K562 (cell line): ENCODE measurements at regions not wholly inside any gene's neighbourhood (a gene's known extent, or its start where the extent isn't known, plus 50 kb on each side); places are given as distances from the start of the nearest gene placed in this dataset.

Experiments
- BHLHE40 ChIP-seq: IDR thresholded peaks from 2 replicates; pipeline ENCODE4 v1.6.1; 2011; ENCODE audit warnings: low read length, improper control_type of control experiment
- CBX5 ChIP-seq: IDR thresholded peaks from 2 replicates; pipeline ENCODE4 v1.6.1; 2014; ENCODE audit warnings: low read depth, borderline replicate concordance
- DMBX1 ChIP-seq: fragments of 250-450 bp; sonication (Bioruptor Pico); IDR thresholded peaks from 2 replicates; pipeline ENCODE4 v1.8.0; 2022; ENCODE audit warnings: inconsistent platforms, mild to moderate bottlenecking, moderate library complexity, borderline replicate concordance
- ERF ChIP-seq: fragments of 450-650 bp; formaldehyde crosslinking; IDR thresholded peaks from 2 replicates; pipeline ENCODE4 v1.4.0; 2020; ENCODE audit warnings: mild to moderate bottlenecking, mixed read lengths
- FOSL1 ChIP-seq: fragments of 200-800 bp; sonication (Bioruptor generic); conservative IDR thresholded peaks from 2 replicates; pipeline ENCODE4 v1.6.1; 2016; ENCODE audit warnings: missing genetic modification characterization, missing compliant biosample characterization
- GATA2 ChIP-seq: sonication (generic); formaldehyde crosslinking; IDR thresholded peaks from 2 replicates; pipeline ENCODE4 v1.4.0; 2020; ENCODE audit warnings: mild to moderate bottlenecking, missing genetic modification reagents
- HDAC1 ChIP-seq, 2 experiments: fragments of 450-650 bp; IDR thresholded peaks; 2 replicates each; pipeline ENCODE4 v1.6.1; 2016 to 2017; ENCODE audit warnings: inconsistent platforms in 1 of 2, mild to moderate bottlenecking in 1 of 2, moderate library complexity in 1 of 2
- LEF1 ChIP-seq: fragments of 450-650 bp; IDR thresholded peaks from 2 replicates; pipeline ENCODE4 v1.6.1; 2016; ENCODE audit warnings: mild to moderate bottlenecking
- MTA3 ChIP-seq: fragments of 450-650 bp; formaldehyde crosslinking; IDR thresholded peaks from 2 replicates; pipeline ENCODE4 v1.6.1; 2017; ENCODE audit warnings: mild to moderate bottlenecking, borderline replicate concordance
- NFATC3 ChIP-seq: fragments of 450-650 bp; IDR thresholded peaks from 2 replicates; pipeline ENCODE4 v1.6.1; 2017; ENCODE audit warnings: mild to moderate bottlenecking
- PML ChIP-seq: IDR thresholded peaks from 2 replicates; pipeline ENCODE4 v1.6.1; 2012; ENCODE audit warnings: low read length, inconsistent platforms
- POU5F1 ChIP-seq: fragments of 150-350 bp; IDR thresholded peaks from 2 replicates; pipeline ENCODE4 v1.6.1; 2014; ENCODE audit warnings: borderline replicate concordance, low read length, low read depth, mild to moderate bottlenecking; ENCODE audit not compliant: partially characterized antibody
- SMARCE1 ChIP-seq: fragments of 450-650 bp; IDR thresholded peaks from 2 replicates; pipeline ENCODE4 v1.7.1; 2016; ENCODE audit warnings: mild to moderate bottlenecking
- ZKSCAN1 ChIP-seq: fragments of 150-350 bp; IDR thresholded peaks from 2 replicates; pipeline ENCODE4 v1.6.1; 2016; ENCODE audit warnings: low read depth, low read length
- ZNF507 ChIP-seq: conservative IDR thresholded peaks from 2 replicates; pipeline ENCODE4 v1.6.1; 2017; ENCODE audit warnings: missing genetic modification characterization, missing compliant biosample characterization
- ZNF707 ChIP-seq: fragments of 250-450 bp; sonication (Bioruptor Pico); conservative IDR thresholded peaks from 2 replicates; pipeline ENCODE4 v1.8.0; 2022; ENCODE audit warnings: inconsistent platforms, mild to moderate bottlenecking, moderate library complexity
- TF ChIP-seq, protein P1 (sequence below): fragments of 450-650 bp; formaldehyde crosslinking; IDR thresholded peaks from 2 replicates; pipeline ENCODE4 v1.4.0; 2022; ENCODE audit warnings: missing genetic modification characterization
- TF ChIP-seq, protein P2 (sequence below), 2 experiments: fragments of 450-650 bp; conservative IDR thresholded peaks; 2 replicates each; pipeline ENCODE4 v1.6.1; 2017; ENCODE audit warnings: mild to moderate bottlenecking in 2 of 2, moderate library complexity in 2 of 2
- TF ChIP-seq, protein P3 (sequence below): fragments of 450-650 bp; IDR thresholded peaks from 2 replicates; pipeline ENCODE4 v1.6.1; 2018; ENCODE audit warnings: mild to moderate bottlenecking, low read depth; ENCODE audit not compliant: partially characterized antibody
- TF ChIP-seq, protein P4 (sequence below): fragments of 250-450 bp; sonication (Bioruptor Pico); IDR thresholded peaks from 2 replicates; pipeline ENCODE4 v1.4.0; 2020; ENCODE audit warnings: mild to moderate bottlenecking, moderate library complexity
- TF ChIP-seq, protein P5 (sequence below): fragments of 450-650 bp; IDR thresholded peaks from 2 replicates; pipeline ENCODE4 v1.6.1; 2016

- TF ChIP-seq, protein P1, sequence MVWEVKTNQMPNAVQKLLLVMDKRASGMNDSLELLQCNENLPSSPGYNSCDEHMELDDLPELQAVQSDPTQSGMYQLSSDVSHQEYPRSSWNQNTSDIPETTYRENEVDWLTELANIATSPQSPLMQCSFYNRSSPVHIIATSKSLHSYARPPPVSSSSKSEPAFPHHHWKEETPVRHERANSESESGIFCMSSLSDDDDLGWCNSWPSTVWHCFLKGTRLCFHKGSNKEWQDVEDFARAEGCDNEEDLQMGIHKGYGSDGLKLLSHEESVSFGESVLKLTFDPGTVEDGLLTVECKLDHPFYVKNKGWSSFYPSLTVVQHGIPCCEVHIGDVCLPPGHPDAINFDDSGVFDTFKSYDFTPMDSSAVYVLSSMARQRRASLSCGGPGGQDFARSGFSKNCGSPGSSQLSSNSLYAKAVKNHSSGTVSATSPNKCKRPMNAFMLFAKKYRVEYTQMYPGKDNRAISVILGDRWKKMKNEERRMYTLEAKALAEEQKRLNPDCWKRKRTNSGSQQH (CRISPR knock-in tag): peak; percentile 41; the same call in 1 of the 2 replicates
- TF ChIP-seq HDAC1 (IDR thresholded peaks at IDR 0.05) (0 out of 4 replicates have a peak, but pooled peaks of 1 of the 2 experiments have one; percentile 40), CBX5 (no peak), SMARCE1 (peak; percentile 77; the same call in 1 of the 2 replicates), LEF1 (peak; percentile 69; the same call in 1 of the 2 replicates), ZNF707 (CRISPR knock-in tag) (no peak), ZKSCAN1 (0 out of 2 replicates have a peak, but pooled peaks have one; percentile 26), ZNF507 (tag) (no peak), FOSL1 (peak; percentile 64; the same call in 1 of the 2 replicates), BHLHE40 (peak; percentile 96), GATA2 (CRISPR knock-in tag) (peak; percentile 60; the same call in 1 of the 2 replicates), DMBX1 (CRISPR knock-in tag) (peak; percentile 81; the same call in 1 of the 2 replicates), ERF (0 out of 2 replicates have a peak, but pooled peaks have one; percentile 67), PML (peak; percentile 83), MTA3 (0 out of 2 replicates have a peak, but pooled peaks have one; percentile 45), NFATC3 (no peak), POU5F1 (no peak)
- TF ChIP-seq, protein P2, sequence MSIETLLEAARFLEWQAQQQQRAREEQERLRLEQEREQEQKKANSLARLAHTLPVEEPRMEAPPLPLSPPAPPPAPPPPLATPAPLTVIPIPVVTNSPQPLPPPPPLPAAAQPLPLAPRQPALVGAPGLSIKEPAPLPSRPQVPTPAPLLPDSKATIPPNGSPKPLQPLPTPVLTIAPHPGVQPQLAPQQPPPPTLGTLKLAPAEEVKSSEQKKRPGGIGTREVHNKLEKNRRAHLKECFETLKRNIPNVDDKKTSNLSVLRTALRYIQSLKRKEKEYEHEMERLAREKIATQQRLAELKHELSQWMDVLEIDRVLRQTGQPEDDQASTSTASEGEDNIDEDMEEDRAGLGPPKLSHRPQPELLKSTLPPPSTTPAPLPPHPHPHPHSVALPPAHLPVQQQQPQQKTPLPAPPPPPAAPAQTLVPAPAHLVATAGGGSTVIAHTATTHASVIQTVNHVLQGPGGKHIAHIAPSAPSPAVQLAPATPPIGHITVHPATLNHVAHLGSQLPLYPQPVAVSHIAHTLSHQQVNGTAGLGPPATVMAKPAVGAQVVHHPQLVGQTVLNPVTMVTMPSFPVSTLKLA (conservative IDR thresholded peaks at IDR 0.05): peak; percentile 18 to 61; a peak in 2 of 4 replicates
- TF ChIP-seq, protein P3, sequence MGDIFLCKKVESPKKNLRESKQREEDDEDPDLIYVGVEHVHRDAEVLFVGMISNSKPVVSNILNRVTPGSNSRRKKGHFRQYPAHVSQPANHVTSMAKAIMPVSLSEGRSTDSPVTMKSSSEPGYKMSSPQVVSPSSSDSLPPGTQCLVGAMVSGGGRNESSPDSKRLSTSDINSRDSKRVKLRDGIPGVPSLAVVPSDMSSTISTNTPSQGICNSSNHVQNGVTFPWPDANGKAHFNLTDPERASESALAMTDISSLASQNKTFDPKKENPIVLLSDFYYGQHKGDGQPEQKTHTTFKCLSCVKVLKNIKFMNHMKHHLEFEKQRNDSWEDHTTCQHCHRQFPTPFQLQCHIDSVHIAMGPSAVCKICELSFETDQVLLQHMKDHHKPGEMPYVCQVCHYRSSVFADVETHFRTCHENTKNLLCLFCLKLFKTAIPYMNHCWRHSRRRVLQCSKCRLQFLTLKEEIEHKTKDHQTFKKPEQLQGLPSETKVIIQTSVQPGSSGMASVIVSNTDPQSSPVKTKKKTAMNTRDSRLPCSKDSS: no peak
- TF ChIP-seq, protein P4, sequence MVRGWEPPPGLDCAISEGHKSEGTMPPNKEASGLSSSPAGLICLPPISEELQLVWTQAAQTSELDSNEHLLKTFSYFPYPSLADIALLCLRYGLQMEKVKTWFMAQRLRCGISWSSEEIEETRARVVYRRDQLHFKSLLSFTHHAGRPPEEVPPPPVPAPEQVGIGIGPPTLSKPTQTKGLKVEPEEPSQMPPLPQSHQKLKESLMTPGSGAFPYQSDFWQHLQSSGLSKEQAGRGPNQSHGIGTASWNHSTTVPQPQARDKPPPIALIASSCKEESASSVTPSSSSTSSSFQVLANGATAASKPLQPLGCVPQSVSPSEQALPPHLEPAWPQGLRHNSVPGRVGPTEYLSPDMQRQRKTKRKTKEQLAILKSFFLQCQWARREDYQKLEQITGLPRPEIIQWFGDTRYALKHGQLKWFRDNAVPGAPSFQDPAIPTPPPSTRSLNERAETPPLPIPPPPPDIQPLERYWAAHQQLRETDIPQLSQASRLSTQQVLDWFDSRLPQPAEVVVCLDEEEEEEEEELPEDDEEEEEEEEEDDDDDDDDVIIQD: no peak
- TF ChIP-seq, protein P5, sequence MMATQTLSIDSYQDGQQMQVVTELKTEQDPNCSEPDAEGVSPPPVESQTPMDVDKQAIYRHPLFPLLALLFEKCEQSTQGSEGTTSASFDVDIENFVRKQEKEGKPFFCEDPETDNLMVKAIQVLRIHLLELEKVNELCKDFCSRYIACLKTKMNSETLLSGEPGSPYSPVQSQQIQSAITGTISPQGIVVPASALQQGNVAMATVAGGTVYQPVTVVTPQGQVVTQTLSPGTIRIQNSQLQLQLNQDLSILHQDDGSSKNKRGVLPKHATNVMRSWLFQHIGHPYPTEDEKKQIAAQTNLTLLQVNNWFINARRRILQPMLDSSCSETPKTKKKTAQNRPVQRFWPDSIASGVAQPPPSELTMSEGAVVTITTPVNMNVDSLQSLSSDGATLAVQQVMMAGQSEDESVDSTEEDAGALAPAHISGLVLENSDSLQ: 0 out of 2 replicates have a peak, but pooled peaks have one; percentile 26
Observed at GRCh38 chr2:16413285-16413684, 252.3 kb downstream of the CYRIA start (continued).
